Cardiac muscle cell (in vitro differentiated cells and primary cell): ENCODE measurements at regions not wholly inside any gene's neighbourhood (a gene's known extent, or its start where the extent isn't known, plus 50 kb on each side); places are given as distances from the start of the nearest gene placed in this dataset.
"Not testable (repeated sequence)": the region's sequence is repeated elsewhere in the genome, so short reads cannot be mapped to it uniquely, and the experiment has no call there.

ENCODE experiments used
- DNase-seq, 2 donors: peaks; one replicate each; pipeline versions ENCODE4 v3.0.0 to v3.0.0-alpha.2; 2010 to 2017; ENCODE audit warnings: low read depth in 1 of 2, low spot score in 1 of 2
- H3K27ac ChIP-seq: fragments of 200-600 bp; sonication (generic); 2 replicates; pipeline ENCODE4 v1.5.1; 2016
- H3K27me3 ChIP-seq: fragments of 200-600 bp; sonication (generic); 2 replicates; pipeline ENCODE4 v1.6.0; 2016; ENCODE audit warnings: control low read depth
- H3K36me3 ChIP-seq: fragments of 200-600 bp; sonication (generic); 2 replicates; pipeline ENCODE4 v1.5.1; 2016; ENCODE audit warnings: control low read depth
- H3K4me1 ChIP-seq: fragments of 200-600 bp; sonication (generic); 2 replicates; pipeline ENCODE4 v1.8.1; 2017; ENCODE audit warnings: low read depth, mild to moderate bottlenecking, mixed run types
- H3K4me3 ChIP-seq: fragments of 200-600 bp; sonication (generic); 2 replicates; pipeline ENCODE4 v1.5.1; 2016; ENCODE audit warnings: mild to moderate bottlenecking
- H3K9me3 ChIP-seq: fragments of 200-600 bp; sonication (generic); 2 replicates; pipeline ENCODE4 v1.5.1; 2017; ENCODE audit warnings: low read depth, mild to moderate bottlenecking, control low read depth
- CTCF ChIP-seq: IDR thresholded peaks from 2 replicates; pipeline ENCODE4 v1.5.1; 2012; ENCODE audit warnings: low read depth, mild to moderate bottlenecking, low read length

DNA sequence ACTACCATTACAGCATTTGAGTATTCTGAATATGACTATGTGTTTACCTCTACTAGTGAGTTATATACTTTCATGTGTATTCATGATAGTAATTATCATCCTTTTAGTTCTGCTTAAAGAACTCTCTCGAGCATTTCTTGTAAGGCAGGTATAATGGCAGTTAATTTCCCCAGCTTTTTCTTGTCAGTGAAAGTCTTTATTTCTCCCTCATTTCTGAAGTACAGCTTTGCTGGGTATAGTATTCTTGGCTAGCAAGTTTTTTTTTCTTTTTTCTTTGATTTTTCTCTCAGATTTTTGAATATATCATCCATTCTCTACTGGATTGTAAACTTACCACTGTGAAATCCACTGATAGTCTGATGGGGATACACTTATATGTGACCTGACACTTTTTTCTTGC is 165.9 kb upstream of the ARHGAP5 start:
- DNase-seq: no peak
- Histone ChIP-seq H3K9me3 (no peaks in the 10 kb centered on the region), H3K4me3 (no peak overlapping the region), H3K27me3 (no peaks in the 10 kb centered on the region), H3K4me1 (no peaks in the 10 kb centered on the region), H3K36me3 (no peaks in the 10 kb centered on the region), H3K27ac (no peak overlapping the region)
- TF ChIP-seq CTCF: no peak

DNA sequence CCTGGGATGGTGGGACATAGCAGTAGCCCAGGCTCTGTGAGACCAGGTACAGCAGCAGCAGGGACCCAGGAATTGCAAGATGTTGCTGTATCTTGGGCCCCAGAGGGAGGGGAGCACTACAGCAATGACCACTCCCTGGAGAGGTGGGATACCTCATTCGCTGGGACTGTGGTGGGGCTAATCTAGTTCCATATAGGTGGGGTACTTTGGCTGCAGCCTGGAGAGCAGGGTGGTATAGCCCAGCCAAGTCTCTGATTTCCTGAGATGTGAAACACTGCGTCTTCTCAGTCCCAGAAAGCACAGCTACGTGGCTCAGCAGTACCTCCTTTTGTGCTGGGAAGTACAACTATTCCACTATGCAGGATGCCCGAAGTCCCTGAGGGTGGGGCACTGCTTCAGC is 163.7 kb upstream of the ARHGAP5 start:
- Histone ChIP-seq H3K9me3 (no peaks in the 10 kb centered on the region), H3K4me1 (no peaks in the 10 kb centered on the region), H3K36me3 (no peaks in the 10 kb centered on the region), H3K27me3 (no peaks in the 10 kb centered on the region), H3K27ac (no peak overlapping the region), H3K4me3 (no peak overlapping the region)
- DNase-seq: no peak
- no peak for TF ChIP-seq CTCF

- not testable (repeated sequence) for H3K27ac ChIP-seq, H3K4me3 ChIP-seq, H3K9me3 ChIP-seq, H3K36me3 ChIP-seq, DNase-seq, H3K4me1 ChIP-seq, H3K27me3 ChIP-seq
Observed at GRCh38 chr14:31918289-31918688, 158.8 kb upstream of the ARHGAP5 start.

- DNase-seq: no peak
- no peak overlapping the region for H3K4me3 ChIP-seq
Observed at GRCh38 chr14:31920001-31920400, 157.1 kb upstream of the ARHGAP5 start.

DNA sequence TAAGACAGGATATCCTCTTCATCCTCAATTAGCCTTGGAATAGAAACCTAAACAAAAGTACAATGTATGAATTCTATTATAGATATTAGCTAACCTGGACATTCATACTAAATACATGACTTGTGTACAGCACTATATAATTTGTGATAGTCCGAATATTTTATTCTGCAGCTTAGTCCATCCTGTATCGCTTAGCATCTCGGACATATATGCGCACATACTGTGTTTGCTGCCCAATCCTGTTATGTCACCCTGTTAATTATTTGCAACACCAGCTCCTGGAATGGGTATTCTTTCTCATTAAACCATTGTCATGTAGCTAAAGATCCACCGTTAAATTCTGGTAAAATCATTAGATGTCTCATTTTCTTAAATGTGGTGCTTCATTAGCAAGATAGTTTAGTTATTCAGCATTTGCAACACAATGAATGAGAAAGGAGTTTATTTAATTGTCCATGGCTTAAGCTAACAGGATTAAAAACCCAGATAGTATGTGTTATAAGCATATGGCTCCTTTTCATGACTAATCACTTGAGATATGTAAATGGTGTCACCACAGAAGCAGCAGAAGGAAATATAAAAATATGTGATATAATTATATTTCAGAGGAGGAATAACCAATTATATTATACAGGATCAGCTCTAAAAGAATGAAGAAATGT is 156.0 kb upstream of the ARHGAP5 start:
- DNase-seq: no peak
- TF ChIP-seq CTCF: no peak
- no peaks in the 10 kb centered on the region for H3K27me3 ChIP-seq
- H3K36me3 ChIP-seq: no peaks in the 10 kb centered on the region
- H3K4me3 ChIP-seq: no peak overlapping the region
- no peak overlapping the region for H3K27ac ChIP-seq
- no peaks in the 10 kb centered on the region for H3K4me1 ChIP-seq
- no peaks in the 10 kb centered on the region for H3K9me3 ChIP-seq

More at GRCh38 chr14:31920001-31920400, 157.1 kb upstream of the ARHGAP5 start:
- Histone ChIP-seq H3K27ac (no peak overlapping the region), H3K27me3 (no peaks in the 10 kb centered on the region), H3K9me3 (no peaks in the 10 kb centered on the region), H3K36me3 (no peaks in the 10 kb centered on the region), H3K4me1 (no peaks in the 10 kb centered on the region)
- no peak for TF ChIP-seq CTCF

GRCh38 chr14:31921721-31922120 is 155.4 kb upstream of the ARHGAP5 start:
- DNase-seq: no peak
- Histone ChIP-seq H3K27ac (no peak overlapping the region), H3K9me3 (no peaks in the 10 kb centered on the region), H3K27me3 (no peaks in the 10 kb centered on the region), H3K4me1 (peaks cover under 1% of the 10 kb centered on the region), H3K36me3 (no peaks in the 10 kb centered on the region), H3K4me3 (no peak overlapping the region)
- no peak for TF ChIP-seq CTCF
